ENCODE measurements at regions not wholly inside any gene's neighbourhood (a gene's known extent, or its start where the extent isn't known, plus 50 kb on each side); places are given as distances from the start of the nearest gene placed in this dataset.

DNA sequence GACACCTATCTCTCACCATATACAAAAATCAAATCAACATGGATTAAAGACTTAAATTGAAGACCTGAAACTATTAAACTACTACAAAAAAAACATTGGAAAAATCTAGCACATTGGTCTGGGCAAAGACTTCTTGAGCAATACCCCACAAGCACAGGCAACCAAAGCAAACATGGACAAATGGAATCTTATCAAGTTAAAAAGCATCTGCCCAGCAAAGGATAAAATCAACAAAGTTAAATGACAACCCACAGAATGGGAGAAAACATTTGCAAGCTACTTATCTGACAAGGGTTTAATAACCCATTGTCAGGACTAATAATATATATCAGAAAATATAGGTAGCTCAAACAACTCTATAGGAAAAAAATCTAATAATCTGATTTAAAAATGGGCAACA lies 415.6 kb downstream of the KLHL13 start:
- ChIA-PET CTCF (interaction anchor here (0.7 kb wide), 1 partner anchor 457 kb away, joined by 3 read pairs; no protein-coding TSS in a partner anchor), POLR2A (no interaction called here)
- no peak overlapping the region for H3K27ac ChIP-seq (ENCODE audit: extremely low read depth, low read depth, low read length)
- TF ChIP-seq ZNF530 (tag by site-specific recombination; IDR thresholded peaks at IDR 0.05; ENCODE audit: low read depth) (no peak), ZNF132 (tag by site-specific recombination; IDR thresholded peaks at IDR 0.05; ENCODE audit: borderline replicate concordance) (no peak), ZBTB17 (tag by site-specific recombination; IDR thresholded peaks at IDR 0.05) (no peak), ZNF768 (tag by site-specific recombination; IDR thresholded peaks at IDR 0.05) (no peak), ZNF791 (tag by site-specific recombination; IDR thresholded peaks at IDR 0.05) (no peak), ZNF830 (tag by site-specific recombination; IDR thresholded peaks at IDR 0.05; ENCODE audit: low read depth) (no peak), ZNF37A (tag by site-specific recombination; IDR thresholded peaks at IDR 0.05) (no peak), SCRT2 (tag by site-specific recombination; IDR thresholded peaks at IDR 0.05) (no peak), ZXDB (tag by site-specific recombination; IDR thresholded peaks at IDR 0.05) (no peak), GFI1B (tag by site-specific recombination; IDR thresholded peaks at IDR 0.05) (no peak), ZFP41 (tag by site-specific recombination; IDR thresholded peaks at IDR 0.05; ENCODE audit: borderline replicate concordance) (no peak), ZNF174 (tag by site-specific recombination; IDR thresholded peaks at IDR 0.05) (no peak), ZNF529 (tag by site-specific recombination; IDR thresholded peaks at IDR 0.05; ENCODE audit: insufficient replicate concordance) (no peak), GLIS2 (tag by site-specific recombination; IDR thresholded peaks at IDR 0.05) (no peak)
- TF ChIP-seq, protein P1, sequence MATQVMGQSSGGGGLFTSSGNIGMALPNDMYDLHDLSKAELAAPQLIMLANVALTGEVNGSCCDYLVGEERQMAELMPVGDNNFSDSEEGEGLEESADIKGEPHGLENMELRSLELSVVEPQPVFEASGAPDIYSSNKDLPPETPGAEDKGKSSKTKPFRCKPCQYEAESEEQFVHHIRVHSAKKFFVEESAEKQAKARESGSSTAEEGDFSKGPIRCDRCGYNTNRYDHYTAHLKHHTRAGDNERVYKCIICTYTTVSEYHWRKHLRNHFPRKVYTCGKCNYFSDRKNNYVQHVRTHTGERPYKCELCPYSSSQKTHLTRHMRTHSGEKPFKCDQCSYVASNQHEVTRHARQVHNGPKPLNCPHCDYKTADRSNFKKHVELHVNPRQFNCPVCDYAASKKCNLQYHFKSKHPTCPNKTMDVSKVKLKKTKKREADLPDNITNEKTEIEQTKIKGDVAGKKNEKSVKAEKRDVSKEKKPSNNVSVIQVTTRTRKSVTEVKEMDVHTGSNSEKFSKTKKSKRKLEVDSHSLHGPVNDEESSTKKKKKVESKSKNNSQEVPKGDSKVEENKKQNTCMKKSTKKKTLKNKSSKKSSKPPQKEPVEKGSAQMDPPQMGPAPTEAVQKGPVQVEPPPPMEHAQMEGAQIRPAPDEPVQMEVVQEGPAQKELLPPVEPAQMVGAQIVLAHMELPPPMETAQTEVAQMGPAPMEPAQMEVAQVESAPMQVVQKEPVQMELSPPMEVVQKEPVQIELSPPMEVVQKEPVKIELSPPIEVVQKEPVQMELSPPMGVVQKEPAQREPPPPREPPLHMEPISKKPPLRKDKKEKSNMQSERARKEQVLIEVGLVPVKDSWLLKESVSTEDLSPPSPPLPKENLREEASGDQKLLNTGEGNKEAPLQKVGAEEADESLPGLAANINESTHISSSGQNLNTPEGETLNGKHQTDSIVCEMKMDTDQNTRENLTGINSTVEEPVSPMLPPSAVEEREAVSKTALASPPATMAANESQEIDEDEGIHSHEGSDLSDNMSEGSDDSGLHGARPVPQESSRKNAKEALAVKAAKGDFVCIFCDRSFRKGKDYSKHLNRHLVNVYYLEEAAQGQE (tag by site-specific recombination; IDR thresholded peaks at IDR 0.05), result no peak
- TF ChIP-seq, protein P2, sequence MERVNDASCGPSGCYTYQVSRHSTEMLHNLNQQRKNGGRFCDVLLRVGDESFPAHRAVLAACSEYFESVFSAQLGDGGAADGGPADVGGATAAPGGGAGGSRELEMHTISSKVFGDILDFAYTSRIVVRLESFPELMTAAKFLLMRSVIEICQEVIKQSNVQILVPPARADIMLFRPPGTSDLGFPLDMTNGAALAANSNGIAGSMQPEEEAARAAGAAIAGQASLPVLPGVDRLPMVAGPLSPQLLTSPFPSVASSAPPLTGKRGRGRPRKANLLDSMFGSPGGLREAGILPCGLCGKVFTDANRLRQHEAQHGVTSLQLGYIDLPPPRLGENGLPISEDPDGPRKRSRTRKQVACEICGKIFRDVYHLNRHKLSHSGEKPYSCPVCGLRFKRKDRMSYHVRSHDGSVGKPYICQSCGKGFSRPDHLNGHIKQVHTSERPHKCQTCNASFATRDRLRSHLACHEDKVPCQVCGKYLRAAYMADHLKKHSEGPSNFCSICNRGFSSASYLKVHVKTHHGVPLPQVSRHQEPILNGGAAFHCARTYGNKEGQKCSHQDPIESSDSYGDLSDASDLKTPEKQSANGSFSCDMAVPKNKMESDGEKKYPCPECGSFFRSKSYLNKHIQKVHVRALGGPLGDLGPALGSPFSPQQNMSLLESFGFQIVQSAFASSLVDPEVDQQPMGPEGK (tag by site-specific recombination; IDR thresholded peaks at IDR 0.05), result no peak
- TF ChIP-seq, protein P3, sequence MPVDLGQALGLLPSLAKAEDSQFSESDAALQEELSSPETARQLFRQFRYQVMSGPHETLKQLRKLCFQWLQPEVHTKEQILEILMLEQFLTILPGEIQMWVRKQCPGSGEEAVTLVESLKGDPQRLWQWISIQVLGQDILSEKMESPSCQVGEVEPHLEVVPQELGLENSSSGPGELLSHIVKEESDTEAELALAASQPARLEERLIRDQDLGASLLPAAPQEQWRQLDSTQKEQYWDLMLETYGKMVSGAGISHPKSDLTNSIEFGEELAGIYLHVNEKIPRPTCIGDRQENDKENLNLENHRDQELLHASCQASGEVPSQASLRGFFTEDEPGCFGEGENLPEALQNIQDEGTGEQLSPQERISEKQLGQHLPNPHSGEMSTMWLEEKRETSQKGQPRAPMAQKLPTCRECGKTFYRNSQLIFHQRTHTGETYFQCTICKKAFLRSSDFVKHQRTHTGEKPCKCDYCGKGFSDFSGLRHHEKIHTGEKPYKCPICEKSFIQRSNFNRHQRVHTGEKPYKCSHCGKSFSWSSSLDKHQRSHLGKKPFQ (tag by site-specific recombination; IDR thresholded peaks at IDR 0.05), result no peak
- no peak overlapping the region for H3K4me3 ChIP-seq (ENCODE audit: low read depth, low read length)
- H3K36me3 ChIP-seq (ENCODE audit: control insufficient read depth in 2 of 2, insufficient read depth in 1 of 2, low read length in 2 of 2), result no peaks in the 10 kb centered on the region
- peaks cover 2% of the 10 kb centered on the region; the same call in 1 of the 2 replicates for H3K9me3 ChIP-seq (ENCODE audit: control insufficient read depth, insufficient read depth, low read depth, low read length)
- no peaks in the 10 kb centered on the region for H3K4me1 ChIP-seq (ENCODE audit: control insufficient read depth, insufficient read depth, low read length)

DNA sequence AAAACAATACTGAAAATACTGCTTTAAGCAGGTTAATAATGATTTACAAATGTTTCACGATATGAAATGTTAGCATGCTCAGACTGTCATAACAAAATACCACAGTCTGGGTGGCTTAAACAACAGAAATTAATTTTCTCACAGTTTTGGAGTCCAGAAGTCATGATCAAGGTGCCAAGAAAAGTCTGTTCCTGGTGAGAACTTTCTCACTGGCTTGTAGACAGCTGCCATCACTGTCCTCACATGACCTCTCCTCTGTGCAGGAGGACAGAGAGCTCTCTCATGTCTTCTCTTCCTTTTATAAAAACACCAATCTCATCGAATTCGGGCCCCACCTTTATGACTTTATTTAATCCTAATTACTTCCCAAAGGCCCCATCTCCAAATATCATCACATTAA lies 426.7 kb downstream of the KLHL13 start:
- H3K36me3 ChIP-seq (ENCODE audit: control insufficient read depth in 2 of 2, insufficient read depth in 1 of 2, low read length in 2 of 2), result no peaks in the 10 kb centered on the region
- POLR2A ChIA-PET, result no interaction called here
- CTCF ChIA-PET, result no interaction called here
- TF ChIP-seq GLI4 (tag by site-specific recombination; IDR thresholded peaks at IDR 0.05) (no peak), ZNF670 (tag by site-specific recombination; IDR thresholded peaks at IDR 0.05; ENCODE audit: low read depth) (no peak), ZFHX2 (tag by site-specific recombination; conservative IDR thresholded peaks at IDR 0.05) (no peak), ZNF114 (tag by site-specific recombination; IDR thresholded peaks at IDR 0.05) (no peak), ZNF426 (tag by site-specific recombination; IDR thresholded peaks at IDR 0.05) (no peak), BCL11B (tag by site-specific recombination; IDR thresholded peaks at IDR 0.05; ENCODE audit: low read depth) (no peak), ZNF830 (tag by site-specific recombination; IDR thresholded peaks at IDR 0.05; ENCODE audit: low read depth) (no peak), ZNF174 (tag by site-specific recombination; IDR thresholded peaks at IDR 0.05) (no peak), ZNF560 (tag by site-specific recombination; IDR thresholded peaks at IDR 0.05; ENCODE audit: borderline replicate concordance) (no peak), MEIS1 (CRISPR knock-in tag; IDR thresholded peaks at IDR 0.05; ENCODE audit: borderline replicate concordance) (no peak), ZNF473 (tag by site-specific recombination; IDR thresholded peaks at IDR 0.05) (no peak), ZNF585B (tag by site-specific recombination; IDR thresholded peaks at IDR 0.05) (no peak)
- TF ChIP-seq, protein P4, sequence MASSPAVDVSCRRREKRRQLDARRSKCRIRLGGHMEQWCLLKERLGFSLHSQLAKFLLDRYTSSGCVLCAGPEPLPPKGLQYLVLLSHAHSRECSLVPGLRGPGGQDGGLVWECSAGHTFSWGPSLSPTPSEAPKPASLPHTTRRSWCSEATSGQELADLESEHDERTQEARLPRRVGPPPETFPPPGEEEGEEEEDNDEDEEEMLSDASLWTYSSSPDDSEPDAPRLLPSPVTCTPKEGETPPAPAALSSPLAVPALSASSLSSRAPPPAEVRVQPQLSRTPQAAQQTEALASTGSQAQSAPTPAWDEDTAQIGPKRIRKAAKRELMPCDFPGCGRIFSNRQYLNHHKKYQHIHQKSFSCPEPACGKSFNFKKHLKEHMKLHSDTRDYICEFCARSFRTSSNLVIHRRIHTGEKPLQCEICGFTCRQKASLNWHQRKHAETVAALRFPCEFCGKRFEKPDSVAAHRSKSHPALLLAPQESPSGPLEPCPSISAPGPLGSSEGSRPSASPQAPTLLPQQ (tag by site-specific recombination; IDR thresholded peaks at IDR 0.05), result no peak
- TF ChIP-seq, protein P5, sequence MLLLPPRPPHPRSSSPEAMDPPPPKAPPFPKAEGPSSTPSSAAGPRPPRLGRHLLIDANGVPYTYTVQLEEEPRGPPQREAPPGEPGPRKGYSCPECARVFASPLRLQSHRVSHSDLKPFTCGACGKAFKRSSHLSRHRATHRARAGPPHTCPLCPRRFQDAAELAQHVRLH (tag by site-specific recombination; IDR thresholded peaks at IDR 0.05), result no peak

More for the DNA sequence above, 426.7 kb downstream of the KLHL13 start:
- H3K4me1 ChIP-seq (ENCODE audit: control insufficient read depth, insufficient read depth, low read length), result no peaks in the 10 kb centered on the region
- no peak overlapping the region for H3K4me3 ChIP-seq (ENCODE audit: low read depth, low read length)
- H3K9me3 ChIP-seq (ENCODE audit: control insufficient read depth, insufficient read depth, low read depth, low read length), result no peaks in the 10 kb centered on the region
- H3K27ac ChIP-seq (ENCODE audit: extremely low read depth, low read depth, low read length), result no peak overlapping the region

Data from HEK293 (cell line).